PC-3 (cell line): ENCODE measurements at regions not wholly inside any gene's neighbourhood (a gene's known extent, or its start where the extent isn't known, plus 50 kb on each side); places are given as distances from the start of the nearest gene placed in this dataset.
A peak's percentile ranks its signal among the peaks of the same experiment; 100 is the strongest.

ENCODE experiments used
- ATAC-seq: fragments of 200-7000 bp; cut with Tn5 transposase; 2 replicates; pipeline ENCODE4 v1.9.1; 2020; ENCODE audit warnings: mild to moderate bottlenecking, moderate library complexity
- BruUV-seq: library from RNA; stranded (reverse); fragments of 400-500 nt; replicated peaks from 2 replicates; lab custom pipeline; 2021; lab: Mats Ljungman, UMichigan
- CTCF ChIA-PET: fragments of 300-600 bp; sonication (Branson Sonifier 250); formaldehyde crosslinking; loops from one replicate; lab custom pipeline; 2022; ENCODE audit warnings: antibody characterized with exemption; lab: Charles Lee
- POLR2A ChIA-PET: fragments of 300-600 bp; sonication (Branson Sonifier 250); formaldehyde crosslinking; loops from one replicate; lab custom pipeline; 2022; ENCODE audit warnings: antibody characterized with exemption; ENCODE audit not compliant: unreplicated experiment; lab: Charles Lee
- DNase-seq: peaks from one replicate; pipeline ENCODE4 v3.0.0-alpha.2; 2015
- H2AFZ ChIP-seq: fragments of 300-600 bp; sonication (generic); 2 replicates; pipeline ENCODE4 v1.6.0; 2016; ENCODE audit warnings: antibody characterized with exemption, low read length
- H3F3A ChIP-seq: fragments of 300-600 bp; sonication (generic); one replicate; pipeline ENCODE4 v1.6.0; 2017; ENCODE audit warnings: antibody characterized with exemption, low read length, control low read depth, mild to moderate bottlenecking; ENCODE audit not compliant: unreplicated experiment
- H3K27ac ChIP-seq: fragments of 300-600 bp; sonication (generic); 2 replicates; pipeline ENCODE4 v1.5.1; 2016; ENCODE audit warnings: mild to moderate bottlenecking, low read length
- H3K27me3 ChIP-seq: fragments of 300-600 bp; sonication (generic); 2 replicates; pipeline ENCODE4 v1.6.1; 2016; ENCODE audit warnings: low read length, mixed read lengths
- H3K36me3 ChIP-seq: fragments of 300-600 bp; sonication (generic); 2 replicates; pipeline ENCODE4 v1.6.1; 2016; ENCODE audit warnings: low read depth, mixed run types, low read length, mixed read lengths
- H3K4me1 ChIP-seq: fragments of 300-600 bp; sonication (generic); 2 replicates; pipeline ENCODE4 v1.5.1; 2016; ENCODE audit warnings: low read length; ENCODE audit not compliant: insufficient read depth
- H3K4me2 ChIP-seq: fragments of 300-600 bp; sonication (generic); 2 replicates; pipeline ENCODE4 v1.6.0; 2016; ENCODE audit warnings: low read length
- H3K4me3 ChIP-seq: fragments of 300-600 bp; sonication (generic); 2 replicates; pipeline ENCODE4 v1.5.1; 2016; ENCODE audit warnings: mild to moderate bottlenecking, low read length, mixed read lengths
- H3K79me2 ChIP-seq: fragments of 300-600 bp; sonication (generic); 2 replicates; pipeline ENCODE4 v1.6.1; 2017; ENCODE audit warnings: low read length, mixed read lengths
- H3K9ac ChIP-seq: fragments of 300-600 bp; sonication (generic); 2 replicates; pipeline ENCODE4 v1.6.0; 2016; ENCODE audit warnings: mild to moderate bottlenecking, low read length
- H3K9me2 ChIP-seq: fragments of 300-600 bp; sonication (generic); replicated peaks from 2 replicates; pipeline ENCODE4 v1.6.1; 2016; ENCODE audit warnings: mixed run types, low read length, mixed read lengths
- H3K9me3 ChIP-seq: fragments of 300-600 bp; sonication (generic); 2 replicates; pipeline ENCODE4 v1.6.1; 2016; ENCODE audit warnings: low read length, mixed read lengths
- H4K20me1 ChIP-seq: fragments of 300-600 bp; sonication (generic); 2 replicates; pipeline ENCODE4 v1.6.1; 2016; ENCODE audit warnings: low read length, mixed read lengths
- CTCF ChIP-seq: fragments of 300-600 bp; sonication (generic); conservative IDR thresholded peaks from 2 replicates; pipeline ENCODE4 v1.5.1; 2017; ENCODE audit warnings: antibody characterized with exemption, low read depth, mild to moderate bottlenecking, low read length
- EZH2 ChIP-seq: fragments of 300-600 bp; sonication (generic); IDR thresholded peaks from one replicate; pipeline ENCODE4 v1.6.1; 2017; ENCODE audit warnings: antibody characterized with exemption, mild to moderate bottlenecking, low read length; ENCODE audit not compliant: unreplicated experiment
- EZH2phosphoT487 ChIP-seq: fragments of 300-600 bp; sonication (generic); IDR thresholded peaks from 2 replicates; pipeline ENCODE4 v1.6.1; 2018; ENCODE audit warnings: mild to moderate bottlenecking, antibody characterized with exemption, low read length, borderline replicate concordance
- intact Hi-C: fragments of 100-400 bp; cut with micrococcal nuclease; formaldehyde crosslinking; loops from 2 replicates; pipeline ENCODE4 v1.9.0; 2023

GRCh38 chr3:72143966-72144717 is 359.2 kb upstream of the PROK2 start:
- H3K27ac ChIP-seq: no peak overlapping the region
- no peak overlapping the region for H2AFZ ChIP-seq
- no peaks in the 10 kb centered on the region for H3K36me3 ChIP-seq
- no peak for DNase-seq
- BruUV-seq: no TSS peak
- intact Hi-C loops: no loop called here
- no peaks in the 10 kb centered on the region for H3K79me2 ChIP-seq
- TF ChIP-seq EZH2 (no peak), EZH2phosphoT487 (no peak), CTCF (no peak)
- no peak for ATAC-seq
- H3K4me1 ChIP-seq: peaks cover 5% of the 10 kb centered on the region; the same call in 1 of the 2 replicates
- POLR2A ChIA-PET: no interaction called here
- H3K4me3 ChIP-seq: no peak overlapping the region
- no peaks in the 10 kb centered on the region for H3K9me2 ChIP-seq
- H3K4me2 ChIP-seq: no peak overlapping the region
- H3K27me3 ChIP-seq: no peaks in the 10 kb centered on the region
- no peaks in the 10 kb centered on the region for H3K9me3 ChIP-seq
- no peaks in the 10 kb centered on the region for H4K20me1 ChIP-seq
- H3F3A ChIP-seq: no peaks in the 10 kb centered on the region
- no peak overlapping the region for H3K9ac ChIP-seq
- CTCF ChIA-PET: no interaction called here

- ATAC-seq: peak; percentile 48; the same call in 1 of the 2 replicates
- H3K27me3 ChIP-seq: no peaks in the 10 kb centered on the region
- H2AFZ ChIP-seq: no peak overlapping the region
- no peak overlapping the region for H3K9ac ChIP-seq
- no peaks in the 10 kb centered on the region for H3K9me2 ChIP-seq
- no peak overlapping the region for H3K27ac ChIP-seq
- H3K36me3 ChIP-seq: no peaks in the 10 kb centered on the region
- no TSS peak for BruUV-seq
- H3K4me2 ChIP-seq: no peak overlapping the region; the same call in 1 of the 2 replicates
- no peaks in the 10 kb centered on the region for H3F3A ChIP-seq
- POLR2A ChIA-PET: no interaction called here
- H4K20me1 ChIP-seq: no peaks in the 10 kb centered on the region
- peak; percentile 70 for DNase-seq
- H3K4me1 ChIP-seq: peaks cover 5% of the 10 kb centered on the region; the same call in 1 of the 2 replicates
- CTCF ChIA-PET: no interaction called here
- intact Hi-C loops: no loop called here
- no peaks in the 10 kb centered on the region for H3K79me2 ChIP-seq
- TF ChIP-seq EZH2 (no peak), CTCF (no peak), EZH2phosphoT487 (no peak)
- no peaks in the 10 kb centered on the region for H3K9me3 ChIP-seq
- no peak overlapping the region for H3K4me3 ChIP-seq
Measured at GRCh38 chr3:72143322-72143721, 358.4 kb upstream of the PROK2 start.

GRCh38 chr3:72142028-72142427 is 357.1 kb upstream of the PROK2 start:
- DNase-seq: no peak
- no TSS peak for BruUV-seq
- peaks cover 2% of the 10 kb centered on the region for H3K27me3 ChIP-seq
- no peaks in the 10 kb centered on the region for H4K20me1 ChIP-seq
- H3F3A ChIP-seq: no peaks in the 10 kb centered on the region
- no peak overlapping the region for H3K27ac ChIP-seq
- TF ChIP-seq EZH2: no peak
- TF ChIP-seq EZH2phosphoT487: no peak
- no peak for TF ChIP-seq CTCF
- peaks cover 5% of the 10 kb centered on the region; the same call in 1 of the 2 replicates for H3K4me1 ChIP-seq
- H3K9me2 ChIP-seq: no peaks in the 10 kb centered on the region
- H3K79me2 ChIP-seq: no peaks in the 10 kb centered on the region
- ChIA-PET CTCF (no interaction called here), POLR2A (no interaction called here)
- H3K4me2 ChIP-seq: no peak overlapping the region
- H3K36me3 ChIP-seq: no peaks in the 10 kb centered on the region
- ATAC-seq: no peak
- intact Hi-C loops: no loop called here
- no peak overlapping the region for H3K9ac ChIP-seq
- H3K4me3 ChIP-seq: no peak overlapping the region
- H2AFZ ChIP-seq: no peak overlapping the region
- H3K9me3 ChIP-seq: no peaks in the 10 kb centered on the region
